ENCODE measurements at regions not wholly inside any gene's neighbourhood (a gene's known extent, or its start where the extent isn't known, plus 50 kb on each side); places are given as distances from the start of the nearest gene placed in this dataset.

GRCh38 chr16:65618931-65619330 lies 497.1 kb upstream of the CDH11 start:
- H3K4me3 ChIP-seq (ENCODE audit: low read depth, low read length): no peak overlapping the region
- TF ChIP-seq CTCF (IDR thresholded peaks at IDR 0.05; ENCODE audit: low read depth, low read length): no peak

- TF ChIP-seq CTCF (IDR thresholded peaks at IDR 0.05; ENCODE audit: low read depth, low read length): no peak
- H3K4me3 ChIP-seq (ENCODE audit: low read depth, low read length): no peak overlapping the region
Observed at GRCh38 chr16:65618333-65618732, 496.5 kb upstream of the CDH11 start.

- TF ChIP-seq CTCF (IDR thresholded peaks at IDR 0.05; ENCODE audit: low read depth, low read length): no peak
Observed at GRCh38 chr16:65617421-65617820, 495.6 kb upstream of the CDH11 start.

GRCh38 chr16:65608455-65608854 lies 486.6 kb upstream of the CDH11 start:
- no peak overlapping the region for H3K4me3 ChIP-seq (ENCODE audit: low read depth, low read length)
- TF ChIP-seq CTCF (IDR thresholded peaks at IDR 0.05; ENCODE audit: low read depth, low read length): no peak

More at GRCh38 chr16:65617421-65617820, 495.6 kb upstream of the CDH11 start:
- no peak overlapping the region for H3K4me3 ChIP-seq (ENCODE audit: low read depth, low read length)

GRCh38 chr16:65604771-65605170 lies 482.9 kb upstream of the CDH11 start:
- no peak overlapping the region for H3K4me3 ChIP-seq (ENCODE audit: low read depth, low read length)
- no peak for TF ChIP-seq CTCF (IDR thresholded peaks at IDR 0.05; ENCODE audit: low read depth, low read length)

- no peak for TF ChIP-seq CTCF (IDR thresholded peaks at IDR 0.05; ENCODE audit: low read depth, low read length)
- H3K4me3 ChIP-seq (ENCODE audit: low read depth, low read length): no peak overlapping the region
Observed at GRCh38 chr16:65601781-65602180, 479.9 kb upstream of the CDH11 start.

- no peak for TF ChIP-seq CTCF (IDR thresholded peaks at IDR 0.05; ENCODE audit: low read depth, low read length)
- no peak overlapping the region for H3K4me3 ChIP-seq (ENCODE audit: low read depth, low read length)
Observed at GRCh38 chr16:65600629-65601028, 478.8 kb upstream of the CDH11 start.
